HTR-8/SVneo (cell line): ENCODE measurements at regions not wholly inside any gene's neighbourhood (a gene's known extent, or its start where the extent isn't known, plus 50 kb on each side); places are given as distances from the start of the nearest gene placed in this dataset.
"Not testable (repeated sequence)": the region's sequence is repeated elsewhere in the genome, so short reads cannot be mapped to it uniquely, and the experiment has no call there.

Experiments
- DNase-seq: peaks from one replicate; pipeline ENCODE4 v3.0.0; 2011; ENCODE audit warnings: low spot score, mixed read lengths; ENCODE audit not compliant: insufficient read length
- FAIRE-seq: peaks from 2 replicates; lab custom pipeline; 2011; peaks lifted over from hg19 to GRCh38; lab: Jason Lieb, UNC

DNA sequence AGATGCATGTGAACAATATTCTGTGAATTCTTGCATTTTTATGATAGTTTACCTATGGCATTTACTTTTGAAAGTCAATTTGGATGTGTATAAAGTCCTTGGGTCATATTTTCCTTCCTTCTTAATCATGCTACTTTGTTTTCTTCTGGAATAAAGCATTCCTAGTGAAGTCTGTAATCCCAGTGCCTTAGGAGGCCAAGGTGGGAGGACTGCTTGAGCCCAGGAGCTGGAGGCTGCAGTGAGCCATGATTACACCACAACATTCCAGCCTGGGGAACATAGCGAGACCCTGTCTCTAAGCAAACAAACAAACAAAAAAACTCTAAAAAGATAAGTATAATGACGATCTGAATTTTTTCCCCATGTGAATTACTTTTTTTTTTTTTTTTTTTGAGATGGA lies 69.7 kb upstream of the SYNCRIP start:
- no peak for FAIRE-seq
- DNase-seq = no peak

DNA sequence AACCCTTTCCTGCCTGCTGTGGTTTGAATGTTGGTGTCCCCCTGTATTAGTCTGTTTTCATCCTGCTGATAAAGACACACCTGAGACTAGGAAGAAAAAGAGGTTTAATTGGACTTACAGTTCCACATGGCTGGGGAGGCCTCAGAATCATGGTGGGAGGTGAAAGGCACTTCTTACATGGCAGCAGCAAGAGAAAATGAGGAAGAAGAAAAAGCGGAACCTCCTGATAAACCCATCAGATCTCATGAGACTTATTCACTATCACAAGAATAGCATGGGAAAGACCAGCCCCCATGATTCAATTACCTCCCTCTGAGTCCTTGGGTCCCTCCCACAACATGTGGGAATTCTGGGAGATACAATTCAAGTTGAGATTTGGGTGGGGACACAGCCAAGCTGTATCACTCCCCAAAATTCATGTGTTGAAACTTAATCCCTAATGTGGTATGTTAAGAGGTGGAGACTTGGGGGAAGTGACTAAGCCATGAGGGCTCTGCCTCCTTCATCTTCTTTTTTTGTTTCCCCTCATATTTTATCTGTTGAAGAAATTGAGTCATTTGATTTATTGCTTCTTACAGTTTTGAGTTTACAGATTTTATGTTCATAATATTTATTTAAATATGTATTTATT lies 64.9 kb upstream of the SYNCRIP start:
- FAIRE-seq, DNase-seq: not testable (repeated sequence)

DNA sequence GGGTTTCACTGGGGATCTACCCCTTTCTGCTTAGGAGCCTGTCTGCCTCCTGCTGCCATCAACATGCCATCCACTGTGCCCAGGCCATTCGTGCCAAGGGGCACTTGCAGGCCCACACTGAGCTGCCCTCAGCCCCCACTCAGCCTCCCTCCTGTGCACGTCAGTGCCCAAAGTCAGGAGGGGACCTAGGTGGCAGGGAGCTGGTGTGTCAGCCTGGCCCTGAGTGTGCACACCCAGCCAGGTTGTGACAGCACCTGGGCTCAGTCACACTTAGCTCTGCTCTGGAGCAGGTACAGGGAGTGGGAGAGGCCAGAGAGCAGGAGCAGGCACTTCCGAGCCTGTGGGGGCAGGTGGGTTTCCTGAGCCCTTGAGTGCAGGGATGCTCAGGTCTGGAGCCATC lies 63.6 kb upstream of the SYNCRIP start:
- no peak for DNase-seq
- no peak for FAIRE-seq

DNA sequence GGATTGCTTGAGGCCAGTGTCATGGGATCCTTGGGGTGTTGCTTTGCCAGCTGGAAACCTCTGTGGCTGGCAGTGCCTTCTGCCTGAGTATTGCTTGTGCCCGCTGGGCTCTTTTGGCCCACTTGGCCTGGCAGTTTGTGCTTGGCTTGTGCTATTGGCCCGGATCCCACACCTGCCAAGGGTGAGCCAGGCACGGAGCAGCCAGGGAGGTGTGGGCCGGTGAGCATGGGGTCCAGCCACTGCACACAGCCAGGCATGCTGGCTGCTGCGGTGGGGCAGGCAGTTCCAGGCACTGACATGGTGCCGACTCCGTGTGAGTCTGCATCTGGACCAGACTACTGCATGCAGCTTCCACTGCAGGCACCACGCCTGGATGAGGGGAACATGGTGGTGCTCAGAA lies 62.5 kb upstream of the SYNCRIP start:
- FAIRE-seq = no peak
- DNase-seq = no peak

DNA sequence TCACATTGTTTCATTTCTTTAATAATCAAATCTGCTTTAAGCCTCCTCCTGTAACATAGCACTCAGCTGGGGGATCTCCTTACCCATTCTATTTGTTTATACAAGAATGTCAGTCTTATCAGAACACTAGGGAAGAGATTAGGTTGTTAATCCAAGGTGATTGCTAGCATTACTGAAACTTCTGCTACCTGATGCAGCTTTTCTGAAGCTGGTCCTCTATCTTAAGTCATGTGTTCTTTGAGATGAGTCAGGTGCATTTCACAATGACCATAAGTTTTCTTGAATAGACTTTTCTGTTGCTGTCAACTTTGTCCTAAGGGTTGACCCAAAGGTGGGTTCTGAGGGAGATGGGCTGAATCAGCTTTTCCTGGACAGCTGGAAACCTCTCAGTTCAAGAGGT lies 60.7 kb upstream of the SYNCRIP start:
- no peak for FAIRE-seq
- no peak for DNase-seq
